Transverse colon (tissue), 4 donors: ENCODE measurements at regions not wholly inside any gene's neighbourhood (a gene's known extent, or its start where the extent isn't known, plus 50 kb on each side); places are given as distances from the start of the nearest gene placed in this dataset.

ENCODE experiments used
- DNase-seq: peaks from one replicate; pipeline ENCODE4 v3.0.0-alpha.2; 2019
- H3K27ac ChIP-seq, 4 donors: fragments of 200-600 bp; sonication (generic); 2 replicates each; pipeline ENCODE4 v1.5.1; 2016 to 2018; ENCODE audit warnings: inconsistent platforms in 4 of 4
- H3K27me3 ChIP-seq: fragments of 200-600 bp; sonication (generic); 2 replicates; pipeline ENCODE4 v1.5.1; 2017; ENCODE audit warnings: inconsistent platforms
- H3K36me3 ChIP-seq, 4 donors: fragments of 200-600 bp; sonication (generic); 2 replicates each; pipeline ENCODE4 v1.5.1; 2017 to 2019; ENCODE audit warnings: inconsistent platforms in 4 of 4
- H3K4me1 ChIP-seq, 4 donors: fragments of 200-600 bp; sonication (generic); 2 replicates each; pipeline ENCODE4 v1.5.1; 2017 to 2020; ENCODE audit warnings: inconsistent platforms in 4 of 4
- H3K4me3 ChIP-seq, 4 donors: fragments of 200-600 bp; sonication (generic); 1 replicate in 1 of 4; 2 replicates in 3 of 4; pipeline versions ENCODE4 v1.5.1 to v1.6.1; 2017 to 2019; ENCODE audit warnings: inconsistent platforms in 4 of 4
- H3K9me3 ChIP-seq, 2 donors: fragments of 200-600 bp; sonication (generic); 2 replicates each; pipeline ENCODE4 v1.5.1; 2017 to 2019; ENCODE audit warnings: inconsistent platforms in 2 of 2
- EP300 ChIP-seq: sonication (generic); formaldehyde crosslinking; IDR thresholded peaks from one replicate; pipeline ENCODE4 v1.6.1; 2017; ENCODE audit warnings: antibody characterized with exemption, low read depth
- POLR2A ChIP-seq: fragments of 450-650 bp; IDR thresholded peaks from one replicate; pipeline ENCODE4 v1.6.1; 2016; ENCODE audit warnings: antibody characterized with exemption, mild to moderate bottlenecking, moderate library complexity
- POLR2AphosphoS5 ChIP-seq, 3 donors: sonication (generic); formaldehyde crosslinking; IDR thresholded peaks; one replicate each; pipeline ENCODE4 v1.6.1; 2016; ENCODE audit warnings: antibody characterized with exemption in 3 of 3
- WGBS, 2 donors: methylation state at CpG; one replicate each; pipeline ENCODE4 v1.1.5; 2018; ENCODE audit warnings: low coverage in 1 of 2; 5-methylcytosine and 5-hydroxymethylcytosine counted together
- in situ Hi-C, 4 donors: fragments of 200-750 bp; cut with MboI; loops; one replicate each; pipeline versions ENCODE4 v1.15.0 to v1.15.1; 2017; ENCODE audit warnings: low sequenced_read_pairs in 3 of 4, low pct_ligation_motif_present in 1 of 4, low pct_unique_long_range_greater_than_20kb in 1 of 4
- intact Hi-C: fragments of 100-400 bp; cut with DNase I; formaldehyde crosslinking; loops from one replicate; pipeline ENCODE4 v1.15.1; 2023; ENCODE audit warnings: low total_unique reads
- TF ChIP-seq, protein P1 (sequence below), 5 experiments: fragments of 200-600 bp in 3 of 5; fragments of 450-650 bp in 2 of 5; sonication (generic) in 3 of 5; IDR thresholded peaks; 1 replicate in 2 of 5; 2 replicates in 3 of 5; pipeline ENCODE4 v1.5.1; 2016 to 2017; ENCODE audit warnings: antibody characterized with exemption in 5 of 5, inconsistent platforms in 3 of 5, mild to moderate bottlenecking in 2 of 5, moderate library complexity in 1 of 5

DNA sequence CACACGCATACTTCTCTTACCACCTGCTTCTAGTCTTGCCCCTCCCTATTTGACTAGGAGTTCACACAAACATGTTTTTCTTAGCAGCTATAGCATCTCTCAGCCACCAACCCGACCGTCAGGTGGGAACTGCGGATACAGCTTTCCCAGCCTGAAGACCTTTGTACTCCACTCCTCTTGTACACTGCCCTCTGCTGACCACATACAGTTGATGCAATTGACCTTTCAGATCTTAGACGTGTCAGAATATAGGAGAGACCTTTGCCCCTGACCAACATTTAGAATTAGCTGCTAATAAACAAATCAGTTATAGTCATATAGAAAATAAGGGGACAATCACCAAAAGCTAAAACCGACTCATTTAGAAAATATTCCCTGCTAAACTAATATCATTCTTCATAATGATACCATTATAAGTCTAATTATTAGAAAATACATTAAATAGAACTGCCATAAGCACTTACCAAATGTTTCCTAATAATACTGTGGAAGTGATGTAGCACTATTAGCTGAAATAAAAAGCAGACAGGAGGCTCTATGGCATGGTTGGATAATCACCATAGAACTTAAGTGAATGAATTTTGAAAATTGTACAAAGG is 208.4 kb downstream of the RAD51AP2 start:
- Histone ChIP-seq H3K4me1 (no peaks in the 10 kb centered on the region), H3K9me3 (no peaks in the 10 kb centered on the region), H3K4me3 (no peak overlapping the region), H3K27ac (no peak overlapping the region), H3K36me3 (no peaks in the 10 kb centered on the region), H3K27me3 (no peaks in the 10 kb centered on the region)
- peak; percentile 15 for DNase-seq
- in situ Hi-C loops: loop anchor here in 1 of 4 donors (10.0 kb wide), 1 partner anchor 535 kb away; no protein-coding TSS in a partner anchor
- intact Hi-C loops: no loop called here
- 13 to 16% methylated on average over 6 of the region's 6 CpGs for WGBS, 2 donors
- no peak for TF ChIP-seq EP300
- TF ChIP-seq POLR2A: no peak
- TF ChIP-seq POLR2AphosphoS5 (IDR thresholded peaks at IDR 0.05): no peak
- TF ChIP-seq, protein P1, sequence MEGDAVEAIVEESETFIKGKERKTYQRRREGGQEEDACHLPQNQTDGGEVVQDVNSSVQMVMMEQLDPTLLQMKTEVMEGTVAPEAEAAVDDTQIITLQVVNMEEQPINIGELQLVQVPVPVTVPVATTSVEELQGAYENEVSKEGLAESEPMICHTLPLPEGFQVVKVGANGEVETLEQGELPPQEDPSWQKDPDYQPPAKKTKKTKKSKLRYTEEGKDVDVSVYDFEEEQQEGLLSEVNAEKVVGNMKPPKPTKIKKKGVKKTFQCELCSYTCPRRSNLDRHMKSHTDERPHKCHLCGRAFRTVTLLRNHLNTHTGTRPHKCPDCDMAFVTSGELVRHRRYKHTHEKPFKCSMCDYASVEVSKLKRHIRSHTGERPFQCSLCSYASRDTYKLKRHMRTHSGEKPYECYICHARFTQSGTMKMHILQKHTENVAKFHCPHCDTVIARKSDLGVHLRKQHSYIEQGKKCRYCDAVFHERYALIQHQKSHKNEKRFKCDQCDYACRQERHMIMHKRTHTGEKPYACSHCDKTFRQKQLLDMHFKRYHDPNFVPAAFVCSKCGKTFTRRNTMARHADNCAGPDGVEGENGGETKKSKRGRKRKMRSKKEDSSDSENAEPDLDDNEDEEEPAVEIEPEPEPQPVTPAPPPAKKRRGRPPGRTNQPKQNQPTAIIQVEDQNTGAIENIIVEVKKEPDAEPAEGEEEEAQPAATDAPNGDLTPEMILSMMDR (IDR thresholded peaks at IDR 0.05): peak; percentile 32 to 61 (median 39)

DNA sequence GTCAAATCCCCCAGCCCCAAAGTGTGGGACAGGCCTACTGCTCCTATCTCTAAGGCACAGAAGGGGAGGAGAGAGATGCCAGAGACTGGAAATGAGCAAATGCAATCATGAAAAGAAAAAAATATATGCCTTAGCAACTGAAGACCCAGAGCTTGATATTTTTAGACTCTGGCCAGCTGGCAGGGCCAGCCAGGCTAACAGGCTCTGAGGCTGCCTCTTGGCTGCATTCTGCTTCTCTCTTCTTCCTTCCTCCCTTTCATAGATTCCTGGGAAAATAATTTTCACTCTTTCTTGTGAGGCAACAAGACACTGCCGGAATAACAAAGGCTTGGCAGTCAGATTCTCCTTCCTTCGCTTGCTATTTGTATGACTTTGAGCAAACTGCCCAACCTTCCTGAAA is 209.1 kb downstream of the RAD51AP2 start:
- H3K27ac ChIP-seq: no peak overlapping the region
- H3K4me3 ChIP-seq: no peak overlapping the region
- no peaks in the 10 kb centered on the region for H3K9me3 ChIP-seq
- DNase-seq: no peak
- H3K4me1 ChIP-seq: no peaks in the 10 kb centered on the region
- H3K36me3 ChIP-seq: no peaks in the 10 kb centered on the region
- in situ Hi-C loops (loop anchor here in 1 of 4 donors (10.0 kb wide), 1 partner anchor 534 kb away; no protein-coding TSS in a partner anchor), intact Hi-C loops (no loop called here)
- no peaks in the 10 kb centered on the region for H3K27me3 ChIP-seq
- WGBS, 2 donors: 89 to 94% methylated on average over 2 of the region's 2 CpGs
- TF ChIP-seq POLR2A (no peak), EP300 (no peak), POLR2AphosphoS5 (IDR thresholded peaks at IDR 0.05) (no peak)
- TF ChIP-seq, protein P1 (IDR thresholded peaks at IDR 0.05): no peak

DNA sequence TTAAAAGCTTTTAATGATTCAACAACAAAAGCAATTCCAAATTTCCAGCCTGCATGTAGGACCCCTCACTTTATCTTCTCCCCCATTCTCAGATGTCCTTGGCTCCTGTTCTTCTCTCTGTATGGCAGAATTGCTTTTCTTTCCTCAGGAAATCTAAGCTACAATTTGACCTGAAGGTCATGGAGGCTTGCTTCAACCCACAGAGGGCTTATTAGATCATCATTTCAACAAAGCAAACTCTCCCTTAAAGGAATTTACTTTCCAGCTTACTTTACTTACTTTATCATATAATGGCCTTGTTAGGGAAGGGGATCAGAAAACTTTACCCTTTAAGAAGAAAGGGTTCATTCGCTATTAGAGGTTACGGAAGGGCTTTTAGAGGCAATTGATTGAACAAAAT is 211.5 kb downstream of the RAD51AP2 start:
- no peak for DNase-seq
- H3K36me3 ChIP-seq: no peaks in the 10 kb centered on the region
- no peak overlapping the region for H3K4me3 ChIP-seq
- WGBS, 2 donors: 94 to 97% methylated on average over 2 of the region's 2 CpGs
- TF ChIP-seq, protein P1 (IDR thresholded peaks at IDR 0.05): no peak
- TF ChIP-seq POLR2A: no peak
- TF ChIP-seq POLR2AphosphoS5 (IDR thresholded peaks at IDR 0.05): no peak
- no peak for TF ChIP-seq EP300
- no peaks in the 10 kb centered on the region for H3K4me1 ChIP-seq
- in situ Hi-C loops (loop anchor here in 1 of 4 donors (10.0 kb wide), 1 partner anchor 532 kb away; no protein-coding TSS in a partner anchor), intact Hi-C loops (no loop called here)
- no peaks in the 10 kb centered on the region for H3K9me3 ChIP-seq
- H3K27me3 ChIP-seq: no peaks in the 10 kb centered on the region
- no peak overlapping the region for H3K27ac ChIP-seq

DNA sequence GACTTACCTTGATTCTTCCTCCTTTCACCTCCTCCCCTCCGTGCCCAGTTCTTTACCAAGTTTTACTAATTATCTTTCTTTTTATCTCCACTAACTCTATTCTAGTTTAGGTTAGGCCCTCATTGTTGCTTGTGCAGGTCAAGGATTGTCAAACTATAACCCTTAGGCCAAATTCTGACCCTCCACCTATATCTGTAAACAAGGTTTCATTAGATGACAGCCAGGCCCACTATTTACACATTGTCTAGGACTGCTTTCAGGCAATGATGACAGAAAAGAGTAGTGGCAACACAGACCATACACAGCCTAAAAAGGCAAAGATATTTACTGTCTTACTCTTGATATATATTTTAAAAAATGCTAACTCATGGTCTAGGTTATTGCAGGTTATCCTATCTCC is 212.0 kb downstream of the RAD51AP2 start:
- Histone ChIP-seq H3K36me3 (no peaks in the 10 kb centered on the region), H3K9me3 (no peaks in the 10 kb centered on the region), H3K4me1 (no peaks in the 10 kb centered on the region), H3K27me3 (no peaks in the 10 kb centered on the region), H3K27ac (no peak overlapping the region), H3K4me3 (no peak overlapping the region)
- WGBS, 2 donors: 88 to 89% methylated on average over 1 of the region's 1 CpG
- TF ChIP-seq POLR2AphosphoS5 (IDR thresholded peaks at IDR 0.05): no peak
- no peak for TF ChIP-seq POLR2A
- no peak for TF ChIP-seq EP300
- TF ChIP-seq, protein P1 (IDR thresholded peaks at IDR 0.05): no peak
- in situ Hi-C loops: loop anchor here in 1 of 4 donors (10.0 kb wide), 1 partner anchor 531 kb away; no protein-coding TSS in a partner anchor
- DNase-seq: no peak
- intact Hi-C loops: no loop called here
